GM12891 (cell line): ENCODE measurements at regions not wholly inside any gene's neighbourhood (a gene's known extent, or its start where the extent isn't known, plus 50 kb on each side); places are given as distances from the start of the nearest gene placed in this dataset.

Source experiments
- PAX5 ChIP-seq: IDR thresholded peaks from 2 replicates; pipeline ENCODE4 v1.6.1; 2011; ENCODE audit warnings: low read length, moderate library complexity, mild to moderate bottlenecking; ENCODE audit not compliant: insufficient read depth, severe bottlenecking
- POLR2A ChIP-seq: IDR thresholded peaks from 2 replicates; pipeline ENCODE4 v1.6.1; 2011; ENCODE audit warnings: low read depth, low read length, control low read depth
- POLR2AphosphoS5 ChIP-seq: IDR thresholded peaks from 2 replicates; pipeline ENCODE4 v1.6.1; 2011; ENCODE audit warnings: low read depth, low read length, control low read depth
- SPI1 ChIP-seq: IDR thresholded peaks from 2 replicates; pipeline ENCODE4 v1.6.1; 2011; ENCODE audit warnings: low read depth, low read length, control low read depth
- TAF1 ChIP-seq: IDR thresholded peaks from 2 replicates; pipeline ENCODE4 v1.6.1; 2011; ENCODE audit warnings: low read depth, low read length, control low read depth

DNA sequence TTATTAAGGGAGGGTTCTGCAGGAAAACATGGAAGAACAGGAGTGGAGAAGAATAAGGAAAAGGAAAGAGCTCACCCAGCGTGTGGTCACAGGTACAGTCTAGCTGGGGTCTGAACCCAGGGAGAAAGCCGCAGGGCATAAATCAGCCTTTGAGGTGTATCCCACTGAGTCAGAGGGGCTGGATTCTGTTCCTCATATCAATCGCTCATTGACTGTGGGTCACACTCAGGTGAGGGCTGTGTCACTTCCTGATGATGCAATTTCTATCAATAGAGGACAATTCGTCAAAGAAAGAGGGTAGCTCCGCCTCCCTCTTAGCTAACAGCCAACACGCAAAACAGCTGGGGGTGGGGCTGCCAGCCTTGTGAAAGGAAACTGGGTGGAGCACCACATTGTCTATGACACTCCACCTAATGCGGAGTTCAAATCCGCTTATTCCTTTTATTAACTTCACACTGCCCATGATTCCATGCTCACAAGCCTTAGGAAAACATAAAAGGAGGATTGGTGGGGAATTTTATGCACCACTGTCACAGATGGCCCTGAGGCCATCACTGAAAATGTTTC, 176.2 kb downstream of the ICE1 start:
- no peak for TF ChIP-seq TAF1
- no peak for TF ChIP-seq PAX5
- TF ChIP-seq POLR2A: no peak
- TF ChIP-seq SPI1: no peak
- no peak for TF ChIP-seq POLR2AphosphoS5
